ENCODE measurements at regions not wholly inside any gene's neighbourhood (a gene's known extent, or its start where the extent isn't known, plus 50 kb on each side); places are given as distances from the start of the nearest gene placed in this dataset.

- TF ChIP-seq, protein P1, sequence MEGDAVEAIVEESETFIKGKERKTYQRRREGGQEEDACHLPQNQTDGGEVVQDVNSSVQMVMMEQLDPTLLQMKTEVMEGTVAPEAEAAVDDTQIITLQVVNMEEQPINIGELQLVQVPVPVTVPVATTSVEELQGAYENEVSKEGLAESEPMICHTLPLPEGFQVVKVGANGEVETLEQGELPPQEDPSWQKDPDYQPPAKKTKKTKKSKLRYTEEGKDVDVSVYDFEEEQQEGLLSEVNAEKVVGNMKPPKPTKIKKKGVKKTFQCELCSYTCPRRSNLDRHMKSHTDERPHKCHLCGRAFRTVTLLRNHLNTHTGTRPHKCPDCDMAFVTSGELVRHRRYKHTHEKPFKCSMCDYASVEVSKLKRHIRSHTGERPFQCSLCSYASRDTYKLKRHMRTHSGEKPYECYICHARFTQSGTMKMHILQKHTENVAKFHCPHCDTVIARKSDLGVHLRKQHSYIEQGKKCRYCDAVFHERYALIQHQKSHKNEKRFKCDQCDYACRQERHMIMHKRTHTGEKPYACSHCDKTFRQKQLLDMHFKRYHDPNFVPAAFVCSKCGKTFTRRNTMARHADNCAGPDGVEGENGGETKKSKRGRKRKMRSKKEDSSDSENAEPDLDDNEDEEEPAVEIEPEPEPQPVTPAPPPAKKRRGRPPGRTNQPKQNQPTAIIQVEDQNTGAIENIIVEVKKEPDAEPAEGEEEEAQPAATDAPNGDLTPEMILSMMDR (IDR thresholded peaks at IDR 0.05; ENCODE audit: low read depth, low read length), result no peak
- no peak for TF ChIP-seq EZH2phosphoT487 (IDR thresholded peaks at IDR 0.05; ENCODE audit: low read depth)
These were observed 262.5 kb downstream of the RHOU start for GRCh38 chr1:228997721-228998144.

Measured in OCI-LY3 (cell line).